ENCODE measurements at regions not wholly inside any gene's neighbourhood (a gene's known extent, or its start where the extent isn't known, plus 50 kb on each side); places are given as distances from the start of the nearest gene placed in this dataset.

DNA sequence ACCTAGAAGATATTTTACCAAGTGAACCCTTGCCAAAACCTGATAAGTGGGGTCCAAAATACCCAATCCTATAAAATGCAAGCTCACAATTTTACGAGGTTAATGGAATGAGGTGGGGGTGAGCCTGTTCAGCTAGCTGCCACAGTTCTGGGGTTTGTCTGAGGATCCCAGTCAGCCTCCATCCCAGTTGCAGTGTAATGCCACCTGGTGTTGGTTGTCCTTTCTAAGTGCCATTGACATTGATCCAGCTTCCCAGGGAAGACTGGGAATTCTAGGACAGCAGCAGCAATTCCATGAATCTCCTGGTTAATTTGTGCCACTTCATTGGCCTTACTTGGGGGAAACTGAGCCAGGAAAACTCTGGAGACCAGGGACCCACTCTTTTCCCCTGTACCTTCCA, 298.3 kb downstream of the RWDD3 start:
- TF ChIP-seq CTCF (IDR thresholded peaks at IDR 0.05; ENCODE audit: insufficient read depth, low read depth, low read length) (no peak), EZH2 (IDR thresholded peaks at IDR 0.05; ENCODE audit: insufficient read depth, low read length) (no peak)

All from astrocyte (in vitro differentiated cells and primary cell).